ENCODE measurements at regions not wholly inside any gene's neighbourhood (a gene's known extent, or its start where the extent isn't known, plus 50 kb on each side); places are given as distances from the start of the nearest gene placed in this dataset.
"Not testable (repeated sequence)": the region's sequence is repeated elsewhere in the genome, so short reads cannot be mapped to it uniquely, and the experiment has no call there.

DNA sequence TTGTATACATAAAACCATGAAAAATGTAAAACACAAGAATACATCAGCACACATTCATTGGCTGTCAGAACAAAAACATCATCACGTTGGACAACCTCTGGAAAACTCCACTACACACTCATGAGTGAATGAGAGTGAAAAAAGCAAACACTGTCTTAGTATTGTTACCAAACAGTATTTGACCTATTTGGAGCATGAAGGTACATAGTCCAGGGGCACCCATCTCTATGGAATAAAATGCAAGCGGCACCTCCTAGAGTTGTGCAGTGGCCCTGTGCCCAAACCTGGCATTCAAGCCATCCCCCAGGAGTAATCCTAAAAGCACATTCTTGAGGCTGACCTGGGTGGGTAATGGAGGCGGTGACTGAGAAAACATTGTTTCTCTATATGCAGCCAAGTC lies 67.0 kb upstream of the SOD1 start:
- no peak for TF ChIP-seq ESRRG (CRISPR knock-in tag; IDR thresholded peaks at IDR 0.05)
- no peak for TF ChIP-seq ZNF8 (CRISPR knock-in tag; IDR thresholded peaks at IDR 0.05)
- TF ChIP-seq OSR1 (CRISPR knock-in tag; IDR thresholded peaks at IDR 0.05): no peak
- TF ChIP-seq, protein P1, sequence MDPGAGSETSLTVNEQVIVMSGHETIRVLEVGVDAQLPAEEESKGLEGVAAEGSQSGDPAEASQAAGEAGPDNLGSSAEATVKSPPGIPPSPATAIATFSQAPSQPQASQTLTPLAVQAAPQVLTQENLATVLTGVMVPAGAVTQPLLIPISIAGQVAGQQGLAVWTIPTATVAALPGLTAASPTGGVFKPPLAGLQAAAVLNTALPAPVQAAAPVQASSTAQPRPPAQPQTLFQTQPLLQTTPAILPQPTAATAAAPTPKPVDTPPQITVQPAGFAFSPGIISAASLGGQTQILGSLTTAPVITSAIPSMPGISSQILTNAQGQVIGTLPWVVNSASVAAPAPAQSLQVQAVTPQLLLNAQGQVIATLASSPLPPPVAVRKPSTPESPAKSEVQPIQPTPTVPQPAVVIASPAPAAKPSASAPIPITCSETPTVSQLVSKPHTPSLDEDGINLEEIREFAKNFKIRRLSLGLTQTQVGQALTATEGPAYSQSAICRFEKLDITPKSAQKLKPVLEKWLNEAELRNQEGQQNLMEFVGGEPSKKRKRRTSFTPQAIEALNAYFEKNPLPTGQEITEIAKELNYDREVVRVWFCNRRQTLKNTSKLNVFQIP (CRISPR knock-in tag; IDR thresholded peaks at IDR 0.05; ENCODE audit: borderline replicate concordance, low read depth): no peak
- no peak for TF ChIP-seq TOX (CRISPR knock-in tag; IDR thresholded peaks at IDR 0.05; ENCODE audit: borderline replicate concordance)
- TF ChIP-seq ARNTL (CRISPR knock-in tag; IDR thresholded peaks at IDR 0.05; ENCODE audit: borderline replicate concordance, low read depth): no peak
- no peak for TF ChIP-seq RARB (CRISPR knock-in tag; IDR thresholded peaks at IDR 0.05)
- TF ChIP-seq, protein P2, sequence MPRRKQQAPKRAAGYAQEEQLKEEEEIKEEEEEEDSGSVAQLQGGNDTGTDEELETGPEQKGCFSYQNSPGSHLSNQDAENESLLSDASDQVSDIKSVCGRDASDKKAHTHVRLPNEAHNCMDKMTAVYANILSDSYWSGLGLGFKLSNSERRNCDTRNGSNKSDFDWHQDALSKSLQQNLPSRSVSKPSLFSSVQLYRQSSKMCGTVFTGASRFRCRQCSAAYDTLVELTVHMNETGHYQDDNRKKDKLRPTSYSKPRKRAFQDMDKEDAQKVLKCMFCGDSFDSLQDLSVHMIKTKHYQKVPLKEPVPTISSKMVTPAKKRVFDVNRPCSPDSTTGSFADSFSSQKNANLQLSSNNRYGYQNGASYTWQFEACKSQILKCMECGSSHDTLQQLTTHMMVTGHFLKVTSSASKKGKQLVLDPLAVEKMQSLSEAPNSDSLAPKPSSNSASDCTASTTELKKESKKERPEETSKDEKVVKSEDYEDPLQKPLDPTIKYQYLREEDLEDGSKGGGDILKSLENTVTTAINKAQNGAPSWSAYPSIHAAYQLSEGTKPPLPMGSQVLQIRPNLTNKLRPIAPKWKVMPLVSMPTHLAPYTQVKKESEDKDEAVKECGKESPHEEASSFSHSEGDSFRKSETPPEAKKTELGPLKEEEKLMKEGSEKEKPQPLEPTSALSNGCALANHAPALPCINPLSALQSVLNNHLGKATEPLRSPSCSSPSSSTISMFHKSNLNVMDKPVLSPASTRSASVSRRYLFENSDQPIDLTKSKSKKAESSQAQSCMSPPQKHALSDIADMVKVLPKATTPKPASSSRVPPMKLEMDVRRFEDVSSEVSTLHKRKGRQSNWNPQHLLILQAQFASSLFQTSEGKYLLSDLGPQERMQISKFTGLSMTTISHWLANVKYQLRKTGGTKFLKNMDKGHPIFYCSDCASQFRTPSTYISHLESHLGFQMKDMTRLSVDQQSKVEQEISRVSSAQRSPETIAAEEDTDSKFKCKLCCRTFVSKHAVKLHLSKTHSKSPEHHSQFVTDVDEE (CRISPR knock-in tag; IDR thresholded peaks at IDR 0.05): no peak
- TF ChIP-seq SNAI2 (CRISPR knock-in tag; IDR thresholded peaks at IDR 0.05): no peak
- no peak for TF ChIP-seq CSDC2 (CRISPR knock-in tag; IDR thresholded peaks at IDR 0.05)
- no peak for TF ChIP-seq ZFP30 (CRISPR knock-in tag; IDR thresholded peaks at IDR 0.05)
- no peak for TF ChIP-seq PPARA (CRISPR knock-in tag; IDR thresholded peaks at IDR 0.05; ENCODE audit: borderline replicate concordance)
- TF ChIP-seq, protein P3, sequence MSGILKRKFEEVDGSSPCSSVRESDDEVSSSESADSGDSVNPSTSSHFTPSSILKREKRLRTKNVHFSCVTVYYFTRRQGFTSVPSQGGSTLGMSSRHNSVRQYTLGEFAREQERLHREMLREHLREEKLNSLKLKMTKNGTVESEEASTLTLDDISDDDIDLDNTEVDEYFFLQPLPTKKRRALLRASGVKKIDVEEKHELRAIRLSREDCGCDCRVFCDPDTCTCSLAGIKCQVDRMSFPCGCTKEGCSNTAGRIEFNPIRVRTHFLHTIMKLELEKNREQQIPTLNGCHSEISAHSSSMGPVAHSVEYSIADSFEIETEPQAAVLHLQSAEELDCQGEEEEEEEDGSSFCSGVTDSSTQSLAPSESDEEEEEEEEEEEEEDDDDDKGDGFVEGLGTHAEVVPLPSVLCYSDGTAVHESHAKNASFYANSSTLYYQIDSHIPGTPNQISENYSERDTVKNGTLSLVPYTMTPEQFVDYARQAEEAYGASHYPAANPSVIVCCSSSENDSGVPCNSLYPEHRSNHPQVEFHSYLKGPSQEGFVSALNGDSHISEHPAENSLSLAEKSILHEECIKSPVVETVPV (CRISPR knock-in tag; IDR thresholded peaks at IDR 0.05): no peak
- TF ChIP-seq, protein P4, sequence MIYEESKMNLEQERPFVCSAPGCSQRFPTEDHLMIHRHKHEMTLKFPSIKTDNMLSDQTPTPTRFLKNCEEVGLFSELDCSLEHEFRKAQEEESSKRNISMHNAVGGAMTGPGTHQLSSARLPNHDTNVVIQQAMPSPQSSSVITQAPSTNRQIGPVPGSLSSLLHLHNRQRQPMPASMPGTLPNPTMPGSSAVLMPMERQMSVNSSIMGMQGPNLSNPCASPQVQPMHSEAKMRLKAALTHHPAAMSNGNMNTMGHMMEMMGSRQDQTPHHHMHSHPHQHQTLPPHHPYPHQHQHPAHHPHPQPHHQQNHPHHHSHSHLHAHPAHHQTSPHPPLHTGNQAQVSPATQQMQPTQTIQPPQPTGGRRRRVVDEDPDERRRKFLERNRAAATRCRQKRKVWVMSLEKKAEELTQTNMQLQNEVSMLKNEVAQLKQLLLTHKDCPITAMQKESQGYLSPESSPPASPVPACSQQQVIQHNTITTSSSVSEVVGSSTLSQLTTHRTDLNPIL (CRISPR knock-in tag; IDR thresholded peaks at IDR 0.05; ENCODE audit: low read depth): no peak
- TF ChIP-seq BACH2 (CRISPR knock-in tag; IDR thresholded peaks at IDR 0.05; ENCODE audit: borderline replicate concordance): no peak
- no peak for ATAC-seq

DNA sequence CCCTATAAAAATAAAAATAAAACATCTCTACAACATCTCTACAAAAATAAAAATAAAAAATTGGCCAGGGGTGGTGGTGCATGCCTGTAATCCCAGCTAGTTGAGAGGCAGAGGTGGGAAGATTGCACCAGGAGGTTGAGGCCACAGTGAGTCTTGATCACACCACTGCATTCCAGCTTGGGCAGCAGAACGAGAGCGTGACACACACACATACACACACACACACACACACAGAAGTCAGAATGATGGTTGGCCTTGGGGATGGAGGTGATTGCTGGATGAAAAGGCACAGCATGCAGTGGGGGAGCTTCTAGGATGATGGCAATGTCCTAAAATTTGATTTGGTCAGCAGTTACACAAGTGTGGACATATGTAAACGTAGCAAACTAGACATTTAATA lies 69.7 kb upstream of the SOD1 start:
- no peak for ATAC-seq

DNA sequence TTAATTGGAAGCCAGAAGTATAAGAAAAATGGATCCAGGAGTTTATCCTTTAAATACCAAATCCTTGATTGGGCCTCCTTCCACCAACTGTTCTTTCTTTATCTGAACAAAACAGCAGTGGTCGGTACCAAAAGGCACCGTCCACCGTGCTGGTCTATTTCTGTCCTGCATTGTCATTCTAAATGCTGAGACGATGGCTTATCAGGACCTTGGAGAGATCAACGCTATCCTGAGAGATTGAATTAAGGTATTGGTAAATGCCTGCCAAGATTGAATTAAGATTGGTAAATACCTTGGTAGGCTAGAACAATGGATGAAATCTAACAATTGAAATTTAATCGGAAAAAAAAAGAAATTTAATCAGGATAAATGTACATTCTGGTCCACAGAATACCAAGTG lies 73.4 kb upstream of the SOD1 start:
- ATAC-seq: no peak

More for the DNA sequence above, 69.7 kb upstream of the SOD1 start:
- no peak for TF ChIP-seq ARNTL (CRISPR knock-in tag; IDR thresholded peaks at IDR 0.05; ENCODE audit: borderline replicate concordance, low read depth)
- no peak for TF ChIP-seq PPARA (CRISPR knock-in tag; IDR thresholded peaks at IDR 0.05; ENCODE audit: borderline replicate concordance)
- no peak for TF ChIP-seq ZNF70 (CRISPR knock-in tag; IDR thresholded peaks at IDR 0.05)
- TF ChIP-seq, protein P4 (CRISPR knock-in tag; IDR thresholded peaks at IDR 0.05; ENCODE audit: low read depth): no peak

DNA sequence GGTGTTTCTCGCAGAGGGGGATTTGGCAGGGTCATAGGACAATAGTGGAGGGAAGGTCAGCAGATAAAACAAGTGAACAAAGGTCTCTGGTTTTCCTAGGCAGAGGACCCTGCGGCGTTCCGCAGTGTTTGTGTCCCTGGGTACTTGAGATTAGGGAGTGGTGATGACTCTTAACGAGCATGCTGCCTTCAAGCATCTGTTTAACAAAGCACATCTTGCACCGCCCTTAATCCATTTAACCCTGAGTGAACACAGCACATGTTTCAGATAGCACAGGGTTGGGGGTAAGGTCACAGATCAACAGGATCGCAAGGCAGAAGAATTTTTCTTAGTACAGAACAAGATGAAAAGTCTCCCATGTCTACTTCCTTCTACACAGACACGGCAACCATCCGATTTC lies 75.6 kb upstream of the SOD1 start:
- not testable (repeated sequence) for ATAC-seq

More for the DNA sequence above, 73.4 kb upstream of the SOD1 start:
- no peak for TF ChIP-seq BACH2 (CRISPR knock-in tag; IDR thresholded peaks at IDR 0.05; ENCODE audit: borderline replicate concordance)
- TF ChIP-seq TCF4 (CRISPR knock-in tag; IDR thresholded peaks at IDR 0.05; ENCODE audit: borderline replicate concordance): no peak
- TF ChIP-seq ZNF565 (CRISPR knock-in tag; conservative IDR thresholded peaks at IDR 0.05; ENCODE audit: low read depth): no peak
- TF ChIP-seq ZNF70 (CRISPR knock-in tag; IDR thresholded peaks at IDR 0.05): no peak
- TF ChIP-seq OSR1 (CRISPR knock-in tag; IDR thresholded peaks at IDR 0.05): no peak
- TF ChIP-seq CSDC2 (CRISPR knock-in tag; IDR thresholded peaks at IDR 0.05): no peak
- TF ChIP-seq, protein P5, sequence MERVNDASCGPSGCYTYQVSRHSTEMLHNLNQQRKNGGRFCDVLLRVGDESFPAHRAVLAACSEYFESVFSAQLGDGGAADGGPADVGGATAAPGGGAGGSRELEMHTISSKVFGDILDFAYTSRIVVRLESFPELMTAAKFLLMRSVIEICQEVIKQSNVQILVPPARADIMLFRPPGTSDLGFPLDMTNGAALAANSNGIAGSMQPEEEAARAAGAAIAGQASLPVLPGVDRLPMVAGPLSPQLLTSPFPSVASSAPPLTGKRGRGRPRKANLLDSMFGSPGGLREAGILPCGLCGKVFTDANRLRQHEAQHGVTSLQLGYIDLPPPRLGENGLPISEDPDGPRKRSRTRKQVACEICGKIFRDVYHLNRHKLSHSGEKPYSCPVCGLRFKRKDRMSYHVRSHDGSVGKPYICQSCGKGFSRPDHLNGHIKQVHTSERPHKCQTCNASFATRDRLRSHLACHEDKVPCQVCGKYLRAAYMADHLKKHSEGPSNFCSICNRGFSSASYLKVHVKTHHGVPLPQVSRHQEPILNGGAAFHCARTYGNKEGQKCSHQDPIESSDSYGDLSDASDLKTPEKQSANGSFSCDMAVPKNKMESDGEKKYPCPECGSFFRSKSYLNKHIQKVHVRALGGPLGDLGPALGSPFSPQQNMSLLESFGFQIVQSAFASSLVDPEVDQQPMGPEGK (CRISPR knock-in tag; IDR thresholded peaks at IDR 0.05; ENCODE audit: borderline replicate concordance): no peak
- no peak for TF ChIP-seq PPARA (CRISPR knock-in tag; IDR thresholded peaks at IDR 0.05; ENCODE audit: borderline replicate concordance)

All from SK-N-SH treated with all-trans-retinoic acid at 6 μM for 48 hours (cell line).